ENCODE measurements at regions not wholly inside any gene's neighbourhood (a gene's known extent, or its start where the extent isn't known, plus 50 kb on each side); places are given as distances from the start of the nearest gene placed in this dataset.

DNA sequence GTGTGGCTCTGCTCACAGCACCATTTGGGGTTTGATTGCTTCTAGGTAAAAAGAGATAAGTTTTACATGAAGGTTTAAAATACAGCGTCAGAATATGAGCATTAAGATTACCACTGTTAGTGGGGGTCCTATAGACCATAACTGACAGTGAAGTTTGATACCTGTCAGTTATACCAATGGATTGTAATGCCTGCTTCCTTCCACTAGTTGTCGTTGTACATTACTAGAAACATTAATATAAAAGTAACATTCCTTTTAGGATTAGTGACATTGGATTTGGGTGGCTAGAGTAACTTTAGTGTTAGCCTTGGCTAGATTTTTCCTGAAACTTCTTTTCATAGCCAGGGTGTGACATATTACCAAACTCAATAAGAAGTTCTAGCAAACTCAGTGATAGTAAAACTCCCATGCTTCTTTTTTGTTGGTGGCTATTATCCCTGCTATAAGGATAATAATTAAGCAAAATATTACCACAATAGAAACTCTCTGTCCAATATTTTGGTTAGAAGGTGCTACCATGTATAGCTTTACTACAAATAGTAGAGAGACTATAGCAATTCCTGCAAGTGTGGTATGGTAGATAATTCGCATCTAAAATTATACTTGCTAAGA lies 57.1 kb downstream of the FAM181B start:
- Mint-ChIP-seq H3K4me3 (no peak overlapping the region), H3K27ac (no peak overlapping the region), H3K27me3 (no peaks in the 10 kb centered on the region), H3K9me3 (peaks cover 4 to 5% of the 10 kb centered on the region in 2 donors), H3K4me1 (no peaks in the 10 kb centered on the region), H3K36me3 (no peaks in the 10 kb centered on the region)
- DNase-seq (no peak), ATAC-seq (replicated peaks) (no peak)

DNA sequence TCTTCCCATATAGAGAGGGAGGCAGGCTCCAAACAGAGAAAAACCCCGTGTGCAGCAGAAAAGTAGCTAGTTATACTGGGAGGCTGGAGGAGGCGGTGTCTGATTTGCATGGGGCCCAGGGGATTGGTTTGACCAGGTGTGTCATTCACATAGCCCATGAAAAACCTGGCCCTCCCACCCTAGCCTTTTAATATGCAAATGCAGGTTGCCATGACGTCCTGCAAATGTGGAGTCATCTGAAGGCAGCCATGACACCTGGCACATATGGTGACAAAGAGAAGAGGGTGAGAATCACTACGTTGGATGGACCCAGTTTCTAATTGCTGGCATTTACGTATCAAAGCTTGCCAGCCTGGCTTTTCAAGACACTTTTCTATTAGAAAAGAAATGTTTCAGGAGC lies 57.8 kb downstream of the FAM181B start:
- H3K27ac Mint-ChIP-seq, result no peak overlapping the region

DNA sequence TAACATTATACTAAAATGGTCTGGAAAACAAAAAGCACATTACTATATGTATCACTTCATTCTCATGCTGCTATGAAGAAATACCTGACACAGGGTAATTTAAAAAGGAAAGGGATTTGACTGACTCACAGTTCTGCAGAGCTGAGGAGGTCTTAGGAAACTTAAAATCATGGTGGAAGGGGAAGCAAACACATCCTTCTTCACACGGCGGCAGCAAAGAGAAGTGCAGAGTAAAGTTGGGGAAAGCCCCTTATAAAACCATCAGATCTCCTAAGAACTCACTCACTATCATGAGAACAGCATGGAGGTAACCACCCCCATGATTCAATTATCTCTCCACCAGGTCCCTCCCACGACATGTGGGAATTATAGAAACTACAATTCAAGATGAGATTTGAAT lies 60.0 kb downstream of the FAM181B start:
- no peak for DNase-seq
- Mint-ChIP-seq H3K36me3 (no peaks in the 10 kb centered on the region), H3K4me1 (no peaks in the 10 kb centered on the region), H3K9me3 (peaks cover 0 to 1% of the 10 kb centered on the region in 2 donors), H3K4me3 (no peak overlapping the region), H3K27ac (no peak overlapping the region), H3K27me3 (peaks cover 0 to 5% of the 10 kb centered on the region in 2 donors)
- ATAC-seq (replicated peaks), result no peak

More for the DNA sequence above, 57.8 kb downstream of the FAM181B start:
- Mint-ChIP-seq H3K36me3 (no peaks in the 10 kb centered on the region), H3K9me3 (no peaks in the 10 kb centered on the region), H3K27me3 (no peaks in the 10 kb centered on the region), H3K4me3 (no peak overlapping the region), H3K4me1 (no peaks in the 10 kb centered on the region)
- DNase-seq (no peak), ATAC-seq (replicated peaks) (no peak)

GRCh38 chr11:82671451-82671850 lies 62.2 kb downstream of the FAM181B start:
- no peak overlapping the region for H3K27ac Mint-ChIP-seq
- DNase-seq (no peak), ATAC-seq (replicated peaks) (no peak)
- H3K4me1 Mint-ChIP-seq, result no peaks in the 10 kb centered on the region
- H3K9me3 Mint-ChIP-seq, result peaks cover 0 to 1% of the 10 kb centered on the region in 2 donors
- H3K4me3 Mint-ChIP-seq, result no peak overlapping the region
- no peaks in the 10 kb centered on the region for H3K36me3 Mint-ChIP-seq
- H3K27me3 Mint-ChIP-seq, result peaks cover 4 to 6% of the 10 kb centered on the region in 2 donors

DNA sequence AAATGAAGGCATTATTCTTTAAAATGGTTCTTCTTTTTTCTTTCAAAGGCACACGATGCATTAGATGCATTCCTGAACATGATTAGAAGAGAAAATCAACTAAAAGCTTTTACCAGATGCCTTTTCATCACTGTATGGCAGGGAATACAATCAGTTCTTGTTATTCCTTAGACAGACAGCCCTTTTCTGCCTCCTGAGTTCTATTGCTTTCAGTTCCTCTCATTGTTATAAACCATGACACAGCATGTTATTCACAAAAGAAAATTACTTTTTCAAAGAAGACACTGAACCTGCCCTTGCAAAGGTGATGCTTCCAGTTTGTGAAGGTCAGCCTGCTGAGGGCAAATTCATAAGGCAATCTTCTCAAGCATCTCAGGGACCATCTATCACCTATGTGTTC lies 70.1 kb downstream of the FAM181B start:
- no peak for ATAC-seq (replicated peaks)
- no peak overlapping the region for H3K4me3 Mint-ChIP-seq
- peaks cover 4 to 6% of the 10 kb centered on the region in 2 donors for H3K27me3 Mint-ChIP-seq
- H3K36me3 Mint-ChIP-seq, result no peaks in the 10 kb centered on the region
- H3K27ac Mint-ChIP-seq, result no peak overlapping the region
- H3K9me3 Mint-ChIP-seq, result no peaks in the 10 kb centered on the region
- H3K4me1 Mint-ChIP-seq, result no peaks in the 10 kb centered on the region
- DNase-seq, result no peak

- Mint-ChIP-seq H3K36me3 (no peaks in the 10 kb centered on the region), H3K9me3 (peaks cover 7% of the 10 kb centered on the region in 2 donors), H3K27me3 (peaks cover 12 to 19% of the 10 kb centered on the region in 2 donors), H3K4me3 (no peak overlapping the region), H3K4me1 (no peaks in the 10 kb centered on the region), H3K27ac (no peak overlapping the region)
- no peak for ATAC-seq (replicated peaks)
- no peak for DNase-seq
Observed at GRCh38 chr11:82653752-82654151, 79.9 kb downstream of the FAM181B start.

GRCh38 chr11:82639251-82639650 lies 94.4 kb downstream of the FAM181B start:
- peaks cover 6 to 9% of the 10 kb centered on the region in 2 donors for H3K27me3 Mint-ChIP-seq
- H3K36me3 Mint-ChIP-seq, result no peaks in the 10 kb centered on the region
- no peak for DNase-seq
- H3K4me3 Mint-ChIP-seq, result no peak overlapping the region
- ATAC-seq (replicated peaks), result no peak
- no peaks in the 10 kb centered on the region for H3K9me3 Mint-ChIP-seq
- no peak overlapping the region for H3K27ac Mint-ChIP-seq
- no peaks in the 10 kb centered on the region for H3K4me1 Mint-ChIP-seq

- no peaks in the 10 kb centered on the region for H3K4me1 Mint-ChIP-seq
- H3K27me3 Mint-ChIP-seq, result peaks cover 6 to 9% of the 10 kb centered on the region in 2 donors
Observed at GRCh38 chr11:82636615-82637014, 97.0 kb downstream of the FAM181B start.

GRCh38 chr11:82634091-82634490 lies 99.6 kb downstream of the FAM181B start:
- ATAC-seq (replicated peaks) (no peak), DNase-seq (no peak)
- no peaks in the 10 kb centered on the region for H3K4me1 Mint-ChIP-seq
- H3K9me3 Mint-ChIP-seq, result no peaks in the 10 kb centered on the region
- no peak overlapping the region for H3K4me3 Mint-ChIP-seq
- no peaks in the 10 kb centered on the region for H3K36me3 Mint-ChIP-seq
- no peak overlapping the region for H3K27ac Mint-ChIP-seq
- H3K27me3 Mint-ChIP-seq, result peaks cover 6 to 9% of the 10 kb centered on the region in 2 donors

More at GRCh38 chr11:82636615-82637014, 97.0 kb downstream of the FAM181B start:
- Mint-ChIP-seq H3K27ac (no peak overlapping the region), H3K36me3 (no peaks in the 10 kb centered on the region), H3K9me3 (no peaks in the 10 kb centered on the region), H3K4me3 (no peak overlapping the region)
- DNase-seq, result no peak
- ATAC-seq (replicated peaks), result no peak

DNA sequence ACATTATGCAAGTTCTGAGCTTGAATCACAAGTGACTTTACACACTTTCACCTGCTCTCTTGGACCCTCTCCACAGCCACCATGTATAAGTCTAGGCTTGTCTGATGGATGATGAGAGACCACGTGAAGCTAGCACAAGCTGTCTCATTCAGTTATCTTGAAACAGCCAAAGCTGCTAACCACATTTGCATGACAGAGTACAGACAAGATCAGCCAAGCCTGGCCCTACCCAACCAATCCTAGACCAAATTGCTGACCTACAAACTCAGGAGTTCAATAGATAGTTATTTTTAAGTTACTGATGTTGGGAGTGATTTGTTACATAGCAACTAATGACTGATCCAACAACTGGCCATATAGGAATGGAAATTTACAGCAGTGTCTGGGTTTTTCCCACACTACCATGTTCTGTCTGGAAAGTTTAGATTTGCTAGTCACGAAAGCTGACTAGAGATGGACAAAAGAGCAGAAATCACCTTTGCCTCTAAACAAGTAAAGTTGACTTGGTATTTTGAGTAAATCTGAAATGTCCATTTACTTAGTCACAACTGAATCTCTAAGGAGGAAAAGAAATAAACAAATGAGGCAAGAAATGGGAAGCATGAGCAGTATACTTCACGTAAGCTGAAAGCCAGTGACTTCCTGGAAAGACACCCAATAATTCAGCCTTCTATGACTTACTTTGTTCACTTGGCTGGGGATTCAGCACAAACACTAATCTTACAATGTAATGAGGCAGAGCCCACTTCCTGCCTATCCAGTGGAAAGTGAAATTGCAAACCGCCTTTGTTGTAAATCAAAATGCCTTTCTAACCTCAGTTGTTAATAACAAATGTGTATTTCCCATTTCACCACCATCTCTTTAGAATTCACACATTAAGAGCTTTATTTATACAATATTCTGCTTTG lies 101.7 kb downstream of the FAM181B start:
- Mint-ChIP-seq H3K4me1 (no peaks in the 10 kb centered on the region), H3K27ac (no peak overlapping the region), H3K27me3 (peaks cover 0 to 6% of the 10 kb centered on the region in 2 donors), H3K9me3 (peaks cover 7 to 13% of the 10 kb centered on the region in 2 donors), H3K36me3 (no peaks in the 10 kb centered on the region), H3K4me3 (no peak overlapping the region)
- DNase-seq, result no peak
- ATAC-seq (replicated peaks), result peak; percentile 64 to 88

GRCh38 chr11:82610671-82611070 lies 123.0 kb downstream of the FAM181B start:
- ATAC-seq (replicated peaks) (no peak), DNase-seq (no peak)
- no peak overlapping the region for H3K27ac Mint-ChIP-seq
- H3K36me3 Mint-ChIP-seq, result no peaks in the 10 kb centered on the region
- H3K4me3 Mint-ChIP-seq, result no peak overlapping the region
- H3K9me3 Mint-ChIP-seq, result no peaks in the 10 kb centered on the region
- peaks cover 6 to 7% of the 10 kb centered on the region in 2 donors for H3K27me3 Mint-ChIP-seq
- H3K4me1 Mint-ChIP-seq, result no peaks in the 10 kb centered on the region

DNA sequence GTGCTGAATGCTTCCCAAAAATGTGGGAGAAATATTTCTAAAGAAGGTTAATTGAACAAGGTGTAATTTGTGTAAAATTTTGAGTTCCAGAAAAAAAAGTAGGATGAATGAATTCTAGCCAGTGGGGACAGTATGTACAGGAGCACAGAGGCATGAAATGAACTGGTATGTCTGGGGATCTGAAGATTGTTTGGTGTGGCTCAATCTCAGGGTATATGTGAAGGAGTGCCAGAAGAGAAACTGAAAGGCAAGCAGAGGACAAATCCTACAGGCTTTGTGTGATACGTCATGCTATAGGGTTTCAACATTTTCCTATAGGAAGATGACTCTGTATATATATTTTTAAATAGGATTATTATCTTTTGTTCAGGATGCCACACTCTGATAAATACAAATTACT lies 126.9 kb downstream of the FAM181B start:
- H3K36me3 Mint-ChIP-seq, result no peaks in the 10 kb centered on the region
- no peak overlapping the region for H3K4me3 Mint-ChIP-seq
- no peaks in the 10 kb centered on the region for H3K4me1 Mint-ChIP-seq
- H3K9me3 Mint-ChIP-seq, result no peaks in the 10 kb centered on the region
- no peak for DNase-seq
- H3K27me3 Mint-ChIP-seq, result peaks cover 7 to 17% of the 10 kb centered on the region in 2 donors
- ATAC-seq (replicated peaks), result no peak
- H3K27ac Mint-ChIP-seq, result no peak overlapping the region

DNA sequence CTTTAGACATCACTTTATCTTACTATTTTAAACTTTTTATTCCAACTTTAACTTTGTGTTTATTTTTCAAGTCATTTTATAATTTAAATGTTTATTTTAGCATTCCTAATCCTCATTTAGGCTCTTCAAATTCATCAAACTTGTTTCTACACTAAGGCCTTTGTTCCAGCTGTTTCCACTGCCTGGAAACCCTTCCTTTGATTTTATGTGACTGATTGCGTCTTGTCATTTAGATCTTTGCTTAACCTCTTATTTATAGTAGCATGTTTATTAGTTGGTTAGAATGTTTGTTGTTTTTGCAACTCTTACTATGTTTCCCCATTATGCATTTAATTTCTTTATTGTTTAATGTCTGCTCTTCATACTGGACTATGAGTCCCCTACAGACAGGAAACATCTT lies 132.0 kb downstream of the FAM181B start:
- H3K4me1 Mint-ChIP-seq, result no peaks in the 10 kb centered on the region
- DNase-seq (no peak), ATAC-seq (replicated peaks) (no peak)
- no peak overlapping the region for H3K4me3 Mint-ChIP-seq
- no peaks in the 10 kb centered on the region for H3K36me3 Mint-ChIP-seq
- no peaks in the 10 kb centered on the region for H3K9me3 Mint-ChIP-seq
- H3K27me3 Mint-ChIP-seq, result peaks cover 6 to 16% of the 10 kb centered on the region in 2 donors
- no peak overlapping the region for H3K27ac Mint-ChIP-seq

DNA sequence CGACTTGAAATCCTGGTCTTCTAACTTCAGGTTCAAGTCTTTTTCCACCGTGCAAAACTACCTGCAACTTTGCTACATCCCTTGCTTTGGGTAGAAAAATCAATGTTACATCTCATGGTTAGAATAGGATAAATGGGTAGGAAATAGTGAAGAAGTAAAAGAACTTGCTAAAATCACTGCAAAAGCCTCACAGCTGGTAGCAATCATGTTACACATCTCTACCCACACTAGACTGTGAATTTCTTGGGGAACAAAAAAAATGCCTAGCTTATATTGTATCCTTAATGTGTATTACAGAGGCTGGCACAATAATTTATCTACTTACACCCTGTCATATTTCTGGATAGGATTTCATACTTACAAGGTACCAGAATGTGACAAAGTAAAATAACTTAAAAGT lies 133.8 kb downstream of the FAM181B start:
- no peak overlapping the region for H3K4me3 Mint-ChIP-seq
- H3K36me3 Mint-ChIP-seq, result no peaks in the 10 kb centered on the region
- no peaks in the 10 kb centered on the region for H3K4me1 Mint-ChIP-seq
- peaks cover 3 to 11% of the 10 kb centered on the region in 2 donors for H3K27me3 Mint-ChIP-seq
- no peaks in the 10 kb centered on the region for H3K9me3 Mint-ChIP-seq
- no peak overlapping the region for H3K27ac Mint-ChIP-seq
- no peak for ATAC-seq (replicated peaks)
- DNase-seq, result no peak

DNA sequence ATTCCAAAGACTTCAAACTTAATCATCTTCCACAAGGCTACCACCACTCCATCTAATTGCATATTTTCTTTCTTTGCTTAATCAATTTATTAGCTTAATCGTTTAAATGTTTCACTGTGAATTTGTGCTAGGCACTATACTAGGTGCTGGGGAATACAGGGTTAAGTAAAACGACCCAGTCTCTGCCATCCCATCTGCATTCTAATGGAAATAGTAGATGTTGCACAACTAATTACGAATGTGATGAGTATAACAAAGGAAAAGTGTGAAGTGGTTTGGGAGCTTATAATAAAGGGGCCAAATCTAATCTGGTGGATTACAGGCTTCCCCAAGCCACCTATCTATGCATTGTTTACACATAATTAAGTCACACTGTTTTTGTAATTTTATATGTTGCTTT lies 147.1 kb downstream of the FAM181B start:
- Mint-ChIP-seq H3K27me3 (no peaks in the 10 kb centered on the region), H3K36me3 (no peaks in the 10 kb centered on the region), H3K27ac (no peak overlapping the region), H3K9me3 (peaks cover 4 to 6% of the 10 kb centered on the region in 2 donors), H3K4me3 (no peak overlapping the region), H3K4me1 (no peaks in the 10 kb centered on the region)
- no peak for ATAC-seq (replicated peaks)
- DNase-seq, result no peak

All from stimulated activated naive B cell treated with anti-CD40 and anti-IgM and Interleukin-4, amounts not matched to agents 10 μg/mL and 1 μg/mL and 100 μg/mL, for 72 hours (primary cell).